ENCODE measurements at regions not wholly inside any gene's neighbourhood (a gene's known extent, or its start where the extent isn't known, plus 50 kb on each side); places are given as distances from the start of the nearest gene placed in this dataset.

DNA sequence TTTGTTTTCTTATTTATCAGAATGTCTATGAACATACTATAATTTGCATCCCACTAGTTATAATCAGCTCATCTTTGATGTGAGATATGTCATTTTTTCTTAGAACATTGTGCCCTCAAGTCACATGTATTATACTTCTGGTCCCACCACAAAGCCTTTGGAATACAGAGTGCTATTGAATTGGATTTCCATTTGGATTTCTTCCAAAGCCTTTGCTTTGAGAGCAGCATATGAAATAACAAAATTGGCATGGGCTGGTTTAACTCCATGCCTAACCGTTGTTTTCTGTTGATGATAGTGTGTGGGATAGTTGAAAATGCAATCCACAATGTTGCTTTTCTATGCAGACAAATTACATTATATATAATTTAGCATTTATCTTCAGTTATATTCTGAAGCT is 284.5 kb upstream of the PLSCR5 start:
- no peak for TF ChIP-seq EZH2 (IDR thresholded peaks at IDR 0.05)
- TF ChIP-seq FOXP2 (optimal IDR thresholded peaks at IDR 0.05; ENCODE audit: control extremely low read depth, extremely low read length, insufficient read depth): no peak
- TF ChIP-seq POLR2AphosphoS5 (IDR thresholded peaks at IDR 0.05; ENCODE audit: borderline replicate concordance, low read depth, low read length): no peak
